Prostate gland (tissue), 2 donors: ENCODE measurements at regions not wholly inside any gene's neighbourhood (a gene's known extent, or its start where the extent isn't known, plus 50 kb on each side); places are given as distances from the start of the nearest gene placed in this dataset.

Experiments
- DNase-seq: peaks from one replicate; pipeline ENCODE4 v3.0.0-alpha.2; 2019; ENCODE audit warnings: low spot score
- H3K27ac ChIP-seq, 2 donors: fragments of 200-600 bp; sonication (generic); 2 replicates each; pipeline ENCODE4 v1.5.1; 2017 to 2019
- H3K27me3 ChIP-seq: fragments of 200-600 bp; sonication (generic); replicated peaks from 2 replicates; pipeline ENCODE4 v1.5.1; 2019; ENCODE audit not compliant: insufficient read depth
- H3K36me3 ChIP-seq, 2 donors: fragments of 200-600 bp; sonication (generic); 1 replicate in 1 of 2; 2 replicates in 1 of 2; pipeline versions ENCODE4 v1.5.1 to v1.8.1; 2017 to 2019
- H3K4me1 ChIP-seq: fragments of 200-600 bp; sonication (generic); replicated peaks from 2 replicates; pipeline ENCODE4 v1.5.1; 2019
- H3K4me3 ChIP-seq, 2 donors: fragments of 200-600 bp; sonication (generic); 2 replicates each; pipeline ENCODE4 v1.5.1; 2017 to 2019
- H3K9me3 ChIP-seq: fragments of 200-600 bp; sonication (generic); 2 replicates; pipeline ENCODE4 v1.5.1; 2017
- POLR2A ChIP-seq: fragments of 450-650 bp; IDR thresholded peaks from one replicate; pipeline ENCODE4 v1.6.1; 2016; ENCODE audit warnings: antibody characterized with exemption, mild to moderate bottlenecking
- POLR2AphosphoS5 ChIP-seq: sonication (generic); formaldehyde crosslinking; IDR thresholded peaks from one replicate; pipeline ENCODE4 v1.6.1; 2017; ENCODE audit warnings: antibody characterized with exemption
- WGBS: methylation state at CpG from one replicate; pipeline ENCODE4 v1.1.5; 2018; 5-methylcytosine and 5-hydroxymethylcytosine counted together
- intact Hi-C: fragments of 100-400 bp; cut with DNase I; formaldehyde crosslinking; loops from one replicate; pipeline ENCODE4 v1.14.2; 2022
- TF ChIP-seq, protein P1 (sequence below), 4 experiments: fragments of 200-600 bp in 2 of 4; fragments of 450-650 bp in 2 of 4; sonication (generic) in 2 of 4; IDR thresholded peaks; 1 replicate in 3 of 4; 2 replicates in 1 of 4; pipeline ENCODE4 v1.5.1; 2016 to 2019; ENCODE audit warnings: antibody characterized with exemption in 4 of 4, mild to moderate bottlenecking in 2 of 4, moderate library complexity in 2 of 4

DNA sequence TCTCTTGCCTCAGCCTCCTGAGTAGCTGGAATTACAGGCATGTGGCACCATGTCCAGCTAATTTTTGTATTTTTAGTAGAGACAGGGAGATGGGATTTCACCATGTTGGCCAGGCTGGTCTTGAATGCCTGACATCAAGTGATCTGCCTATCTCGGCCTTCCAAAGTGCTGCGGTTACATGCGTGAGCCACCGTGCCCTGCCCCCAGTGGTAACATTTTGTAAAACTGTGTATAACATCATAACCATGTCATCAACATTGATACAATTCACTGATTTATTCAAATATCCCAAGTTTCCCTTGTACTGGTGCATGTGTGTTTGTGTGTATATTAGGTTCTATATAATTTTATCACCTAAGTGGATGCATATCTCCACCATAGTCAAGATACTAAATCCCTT is 70.0 kb downstream of the PDCL3 start:
- Histone ChIP-seq H3K9me3 (no peaks in the 10 kb centered on the region), H3K27ac (no peak overlapping the region), H3K4me3 (no peak overlapping the region), H3K36me3 (no peaks in the 10 kb centered on the region), H3K27me3 (no peaks in the 10 kb centered on the region), H3K4me1 (no peaks in the 10 kb centered on the region)
- intact Hi-C loops: no loop called here
- WGBS: 86% methylated on average over 4 of the region's 4 CpGs
- no peak for DNase-seq
- TF ChIP-seq POLR2AphosphoS5 (no peak), POLR2A (no peak)
- TF ChIP-seq, protein P1, sequence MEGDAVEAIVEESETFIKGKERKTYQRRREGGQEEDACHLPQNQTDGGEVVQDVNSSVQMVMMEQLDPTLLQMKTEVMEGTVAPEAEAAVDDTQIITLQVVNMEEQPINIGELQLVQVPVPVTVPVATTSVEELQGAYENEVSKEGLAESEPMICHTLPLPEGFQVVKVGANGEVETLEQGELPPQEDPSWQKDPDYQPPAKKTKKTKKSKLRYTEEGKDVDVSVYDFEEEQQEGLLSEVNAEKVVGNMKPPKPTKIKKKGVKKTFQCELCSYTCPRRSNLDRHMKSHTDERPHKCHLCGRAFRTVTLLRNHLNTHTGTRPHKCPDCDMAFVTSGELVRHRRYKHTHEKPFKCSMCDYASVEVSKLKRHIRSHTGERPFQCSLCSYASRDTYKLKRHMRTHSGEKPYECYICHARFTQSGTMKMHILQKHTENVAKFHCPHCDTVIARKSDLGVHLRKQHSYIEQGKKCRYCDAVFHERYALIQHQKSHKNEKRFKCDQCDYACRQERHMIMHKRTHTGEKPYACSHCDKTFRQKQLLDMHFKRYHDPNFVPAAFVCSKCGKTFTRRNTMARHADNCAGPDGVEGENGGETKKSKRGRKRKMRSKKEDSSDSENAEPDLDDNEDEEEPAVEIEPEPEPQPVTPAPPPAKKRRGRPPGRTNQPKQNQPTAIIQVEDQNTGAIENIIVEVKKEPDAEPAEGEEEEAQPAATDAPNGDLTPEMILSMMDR (IDR thresholded peaks at IDR 0.05): no peak

DNA sequence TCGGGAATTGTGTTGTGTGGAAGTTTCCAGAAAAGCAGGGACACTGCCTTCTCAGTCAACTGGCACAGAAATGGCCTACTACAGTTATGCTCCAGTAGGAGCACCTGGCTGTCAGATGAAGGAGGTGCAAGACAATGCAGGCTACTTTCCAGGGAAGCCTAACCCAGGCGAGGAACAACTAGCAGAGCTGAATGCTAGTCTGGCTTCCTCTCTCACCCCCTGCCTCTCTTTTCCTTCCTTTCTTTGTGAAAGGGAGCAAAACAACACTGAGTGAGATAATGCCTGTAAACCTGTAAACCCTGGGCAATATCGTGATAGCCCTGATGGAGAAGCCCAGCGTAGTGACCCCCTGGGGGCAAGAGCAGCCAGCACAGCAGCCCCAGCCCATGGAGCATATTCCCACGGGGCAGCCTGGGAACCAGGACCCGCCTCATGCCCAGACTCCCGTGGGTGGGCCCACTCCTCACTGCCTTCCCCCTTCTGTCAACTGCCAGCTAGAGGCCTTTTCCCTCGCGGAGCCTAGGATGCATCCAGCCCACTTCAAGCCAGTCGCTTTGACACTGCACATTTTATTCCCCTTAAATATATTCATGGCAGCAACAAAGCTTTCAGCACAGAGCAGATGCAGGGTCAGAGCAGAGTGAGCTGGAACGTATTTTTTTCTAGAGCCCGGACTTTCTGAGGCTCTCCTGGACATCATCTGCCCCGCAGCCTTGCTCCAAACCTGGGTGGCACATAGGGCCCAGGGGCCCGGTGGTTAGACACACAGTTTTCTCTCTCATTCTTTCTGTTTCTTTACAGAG is 77.0 kb downstream of the PDCL3 start:
- H3K4me1 ChIP-seq: no peaks in the 10 kb centered on the region

DNA sequence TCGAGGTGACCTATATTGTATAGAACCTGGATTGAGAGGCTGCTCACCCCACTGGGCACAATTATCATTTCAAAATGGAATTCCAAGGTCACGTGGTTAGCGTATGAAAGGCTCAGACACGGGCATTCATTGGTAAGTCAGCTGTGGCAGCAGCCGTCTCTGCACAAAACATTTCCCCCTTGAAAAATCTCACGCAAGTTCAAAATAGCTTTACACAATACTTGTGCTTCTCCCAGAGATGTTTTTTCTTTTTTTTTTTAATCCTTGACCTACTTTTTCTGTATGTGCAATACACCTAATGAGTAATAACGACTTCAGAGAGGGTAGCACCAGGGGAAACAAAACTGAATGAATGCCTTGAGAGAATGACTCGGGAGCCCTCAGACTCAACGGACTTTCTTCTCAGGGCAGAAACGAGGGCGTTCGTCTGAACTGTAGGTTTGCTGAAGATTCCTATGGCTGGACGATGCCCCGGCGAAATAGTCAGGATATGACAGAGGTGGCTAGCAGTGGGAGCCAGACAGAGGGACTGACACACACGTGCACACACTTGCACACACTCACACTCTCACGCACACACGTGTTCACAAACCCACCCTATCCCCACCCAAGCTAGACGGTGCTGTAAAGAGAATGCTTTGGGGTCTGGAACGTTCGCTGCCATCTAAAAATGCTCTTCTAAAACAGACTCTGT is 77.8 kb downstream of the PDCL3 start:
- no peaks in the 10 kb centered on the region for H3K4me1 ChIP-seq
- 80% methylated on average over 21 of the region's 21 CpGs for WGBS
- no peaks in the 10 kb centered on the region for H3K9me3 ChIP-seq
- no peak overlapping the region for H3K27ac ChIP-seq
- H3K4me3 ChIP-seq: no peak overlapping the region
- TF ChIP-seq POLR2A: no peak
- TF ChIP-seq, protein P1 (IDR thresholded peaks at IDR 0.05): no peak
- TF ChIP-seq POLR2AphosphoS5: no peak
- H3K27me3 ChIP-seq: no peaks in the 10 kb centered on the region
- intact Hi-C loops: no loop called here
- no peaks in the 10 kb centered on the region for H3K36me3 ChIP-seq
- no peak for DNase-seq

More for the DNA sequence above, 77.0 kb downstream of the PDCL3 start:
- DNase-seq: no peak
- H3K27me3 ChIP-seq: no peaks in the 10 kb centered on the region
- TF ChIP-seq POLR2AphosphoS5 (no peak), POLR2A (no peak)
- TF ChIP-seq, protein P1 (IDR thresholded peaks at IDR 0.05): no peak
- no peaks in the 10 kb centered on the region for H3K9me3 ChIP-seq
- H3K27ac ChIP-seq: no peak overlapping the region
- 74% methylated on average over 14 of the region's 14 CpGs for WGBS
- intact Hi-C loops: no loop called here
- H3K36me3 ChIP-seq: no peaks in the 10 kb centered on the region
- H3K4me3 ChIP-seq: no peak overlapping the region

DNA sequence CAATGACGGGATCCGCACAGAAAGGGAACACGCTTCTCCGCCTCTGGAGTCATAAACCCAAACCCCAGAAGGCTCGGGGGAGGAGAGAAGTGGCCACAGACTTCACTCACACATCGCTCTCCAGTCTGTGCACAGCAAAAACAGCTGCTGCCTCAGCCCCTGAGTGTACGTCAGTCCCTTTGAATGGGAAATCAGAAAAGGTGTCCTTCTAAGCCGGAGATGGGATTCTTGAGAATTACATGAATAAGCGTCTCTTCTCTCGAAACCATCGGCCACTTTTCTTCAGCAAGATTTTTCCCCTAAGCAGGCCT is 78.3 kb downstream of the PDCL3 start:
- Histone ChIP-seq H3K9me3 (no peaks in the 10 kb centered on the region), H3K27me3 (no peaks in the 10 kb centered on the region), H3K4me3 (no peak overlapping the region), H3K27ac (no peak overlapping the region), H3K36me3 (no peaks in the 10 kb centered on the region), H3K4me1 (no peaks in the 10 kb centered on the region)
- no peak for TF ChIP-seq POLR2AphosphoS5
- no peak for TF ChIP-seq POLR2A
- TF ChIP-seq, protein P1 (IDR thresholded peaks at IDR 0.05): no peak
- no peak for DNase-seq
- intact Hi-C loops: no loop called here
- 77% methylated on average over 11 of the region's 11 CpGs for WGBS

DNA sequence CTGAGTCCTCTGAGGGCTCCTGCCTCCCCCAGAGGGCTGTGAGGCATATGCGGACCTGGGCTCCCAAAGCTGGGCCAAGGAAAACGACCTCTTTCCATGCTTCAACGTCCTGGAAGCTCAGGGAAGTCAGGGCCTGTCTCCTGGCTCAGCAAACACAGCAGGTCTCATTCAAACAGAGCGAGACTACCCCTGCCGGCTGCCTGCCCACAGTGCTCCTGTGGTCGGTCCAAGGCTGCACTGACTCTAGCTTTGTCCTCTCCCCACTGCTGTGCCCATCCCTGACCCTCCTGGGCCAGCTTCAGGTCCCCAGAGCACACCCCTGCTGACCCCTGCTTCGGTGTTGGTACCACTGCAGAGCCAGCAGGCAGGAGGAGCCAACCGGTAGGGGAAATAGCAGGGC is 79.6 kb downstream of the PDCL3 start:
- no peaks in the 10 kb centered on the region for H3K9me3 ChIP-seq

More for the DNA sequence above, 79.6 kb downstream of the PDCL3 start:
- TF ChIP-seq POLR2A (no peak), POLR2AphosphoS5 (no peak)
- TF ChIP-seq, protein P1 (IDR thresholded peaks at IDR 0.05): no peak
- no peaks in the 10 kb centered on the region for H3K36me3 ChIP-seq
- DNase-seq: no peak
- no peaks in the 10 kb centered on the region for H3K27me3 ChIP-seq
- H3K27ac ChIP-seq: no peak overlapping the region
- no peak overlapping the region for H3K4me3 ChIP-seq
- H3K4me1 ChIP-seq: no peaks in the 10 kb centered on the region
- 86% methylated on average over 8 of the region's 8 CpGs for WGBS
- intact Hi-C loops: no loop called here
